Glutamatergic neuron (in vitro differentiated cells): ENCODE measurements at regions not wholly inside any gene's neighbourhood (a gene's known extent, or its start where the extent isn't known, plus 50 kb on each side); places are given as distances from the start of the nearest gene placed in this dataset.

Source experiments
- DNase-seq: peaks from one replicate; pipeline ENCODE4 v3.0.0; 2022
- H3K27ac Mint-ChIP-seq: one replicate; pipeline ENCODE4 v1.8.0; 2020; ENCODE audit warnings: mild to moderate bottlenecking, mixed read lengths, inconsistent platforms; ENCODE audit not compliant: unreplicated experiment
- H3K27me3 Mint-ChIP-seq: one replicate; pipeline ENCODE4 v1.8.0; 2020; ENCODE audit warnings: mild to moderate bottlenecking, moderate library complexity, mixed read lengths, inconsistent platforms; ENCODE audit not compliant: unreplicated experiment
- H3K36me3 Mint-ChIP-seq: one replicate; pipeline ENCODE4 v1.8.0; 2020; ENCODE audit warnings: mild to moderate bottlenecking, mixed read lengths, inconsistent platforms; ENCODE audit not compliant: unreplicated experiment
- H3K4me1 Mint-ChIP-seq: one replicate; pipeline ENCODE4 v1.8.0; 2020; ENCODE audit warnings: mild to moderate bottlenecking, low read depth, mixed read lengths, inconsistent platforms; ENCODE audit not compliant: unreplicated experiment
- H3K4me3 Mint-ChIP-seq: one replicate; pipeline ENCODE4 v1.8.0; 2020; ENCODE audit warnings: mild to moderate bottlenecking, mixed read lengths, inconsistent platforms; ENCODE audit not compliant: unreplicated experiment
- H3K9me3 Mint-ChIP-seq: one replicate; pipeline ENCODE4 v1.8.0; 2020; ENCODE audit warnings: mild to moderate bottlenecking, moderate library complexity, mixed read lengths, inconsistent platforms; ENCODE audit not compliant: unreplicated experiment
- CTCF ChIP-seq: fragments of 200-600 bp; sonication (generic); IDR thresholded peaks from one replicate; pipeline ENCODE4 v1.5.0; 2021; ENCODE audit not compliant: partially characterized antibody, unreplicated experiment

GRCh38 chr7:85823396-85824080 is 636.7 kb upstream of the SEMA3D start:
- TF ChIP-seq CTCF: no peak
- Mint-ChIP-seq H3K9me3 (no peaks in the 10 kb centered on the region), H3K4me3 (no peak overlapping the region), H3K36me3 (no peaks in the 10 kb centered on the region), H3K27ac (no peak overlapping the region), H3K4me1 (peaks cover 3% of the 10 kb centered on the region), H3K27me3 (no peaks in the 10 kb centered on the region)
- DNase-seq: no peak

- Mint-ChIP-seq H3K4me1 (peaks cover 3% of the 10 kb centered on the region), H3K9me3 (no peaks in the 10 kb centered on the region), H3K36me3 (no peaks in the 10 kb centered on the region), H3K4me3 (no peak overlapping the region), H3K27me3 (peaks cover 1% of the 10 kb centered on the region), H3K27ac (no peak overlapping the region)
- TF ChIP-seq CTCF: no peak
- no peak for DNase-seq
Measured at GRCh38 chr7:85821926-85822325, 635.1 kb upstream of the SEMA3D start.

GRCh38 chr7:85820702-85821443 is 634.0 kb upstream of the SEMA3D start:
- Mint-ChIP-seq H3K4me3 (no peak overlapping the region), H3K36me3 (no peaks in the 10 kb centered on the region)
- DNase-seq: no peak

GRCh38 chr7:85815526-85815925 is 628.7 kb upstream of the SEMA3D start:
- no peak overlapping the region for H3K27ac Mint-ChIP-seq
- no peaks in the 10 kb centered on the region for H3K9me3 Mint-ChIP-seq
- TF ChIP-seq CTCF: no peak

More at GRCh38 chr7:85820702-85821443, 634.0 kb upstream of the SEMA3D start:
- TF ChIP-seq CTCF: no peak
- Mint-ChIP-seq H3K4me1 (peaks cover 3% of the 10 kb centered on the region), H3K27ac (no peak overlapping the region), H3K9me3 (no peaks in the 10 kb centered on the region), H3K27me3 (peaks cover 1% of the 10 kb centered on the region)

GRCh38 chr7:85806321-85806720 is 619.5 kb upstream of the SEMA3D start:
- Mint-ChIP-seq H3K4me3 (no peak overlapping the region), H3K36me3 (no peaks in the 10 kb centered on the region), H3K27me3 (no peaks in the 10 kb centered on the region), H3K9me3 (no peaks in the 10 kb centered on the region), H3K4me1 (no peaks in the 10 kb centered on the region), H3K27ac (no peak overlapping the region)
- DNase-seq: no peak
- TF ChIP-seq CTCF: no peak

More at GRCh38 chr7:85815526-85815925, 628.7 kb upstream of the SEMA3D start:
- DNase-seq: no peak
- Mint-ChIP-seq H3K4me3 (no peak overlapping the region), H3K27me3 (peaks cover 1% of the 10 kb centered on the region), H3K4me1 (no peaks in the 10 kb centered on the region), H3K36me3 (no peaks in the 10 kb centered on the region)
